Testis (tissue), 2 donors: ENCODE measurements at regions not wholly inside any gene's neighbourhood (a gene's known extent, or its start where the extent isn't known, plus 50 kb on each side); places are given as distances from the start of the nearest gene placed in this dataset.

ENCODE experiments used
- POLR2A ChIP-seq: fragments of 450-650 bp; IDR thresholded peaks from one replicate; pipeline ENCODE4 v1.6.1; 2017; ENCODE audit warnings: antibody characterized with exemption, mild to moderate bottlenecking, moderate library complexity
- TF ChIP-seq, protein P1 (sequence below), 3 experiments: fragments of 450-650 bp in 2 of 3; fragments of 200-600 bp in 1 of 3; sonication (generic) in 1 of 3; IDR thresholded peaks; one replicate each; pipeline ENCODE4 v1.5.1; 2016 to 2019; ENCODE audit warnings: antibody characterized with exemption in 3 of 3, mild to moderate bottlenecking in 2 of 3, moderate library complexity in 1 of 3

DNA sequence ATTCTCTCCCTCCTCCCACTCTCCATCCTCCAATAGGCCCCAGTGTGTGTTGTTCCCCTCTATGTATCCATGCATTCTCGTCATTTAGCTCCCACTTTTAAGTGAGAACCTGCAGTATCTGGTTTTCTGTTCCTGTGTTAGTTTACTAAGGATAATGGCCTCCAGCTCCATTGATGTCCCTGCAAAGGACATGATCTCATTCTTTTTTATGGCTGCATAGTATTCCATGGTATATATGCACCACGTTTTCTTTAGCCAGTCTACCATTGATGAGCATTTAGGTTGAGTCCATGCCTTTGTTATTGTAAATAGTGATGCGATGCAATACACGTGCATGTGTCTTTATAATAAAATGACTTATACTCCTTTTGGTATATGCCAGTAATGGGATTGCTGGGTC, 100.3 kb upstream of the USP9X start:
- TF ChIP-seq, protein P1, sequence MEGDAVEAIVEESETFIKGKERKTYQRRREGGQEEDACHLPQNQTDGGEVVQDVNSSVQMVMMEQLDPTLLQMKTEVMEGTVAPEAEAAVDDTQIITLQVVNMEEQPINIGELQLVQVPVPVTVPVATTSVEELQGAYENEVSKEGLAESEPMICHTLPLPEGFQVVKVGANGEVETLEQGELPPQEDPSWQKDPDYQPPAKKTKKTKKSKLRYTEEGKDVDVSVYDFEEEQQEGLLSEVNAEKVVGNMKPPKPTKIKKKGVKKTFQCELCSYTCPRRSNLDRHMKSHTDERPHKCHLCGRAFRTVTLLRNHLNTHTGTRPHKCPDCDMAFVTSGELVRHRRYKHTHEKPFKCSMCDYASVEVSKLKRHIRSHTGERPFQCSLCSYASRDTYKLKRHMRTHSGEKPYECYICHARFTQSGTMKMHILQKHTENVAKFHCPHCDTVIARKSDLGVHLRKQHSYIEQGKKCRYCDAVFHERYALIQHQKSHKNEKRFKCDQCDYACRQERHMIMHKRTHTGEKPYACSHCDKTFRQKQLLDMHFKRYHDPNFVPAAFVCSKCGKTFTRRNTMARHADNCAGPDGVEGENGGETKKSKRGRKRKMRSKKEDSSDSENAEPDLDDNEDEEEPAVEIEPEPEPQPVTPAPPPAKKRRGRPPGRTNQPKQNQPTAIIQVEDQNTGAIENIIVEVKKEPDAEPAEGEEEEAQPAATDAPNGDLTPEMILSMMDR (IDR thresholded peaks at IDR 0.05), result no peak
- TF ChIP-seq POLR2A, result no peak
